ENCODE measurements at regions not wholly inside any gene's neighbourhood (a gene's known extent, or its start where the extent isn't known, plus 50 kb on each side); places are given as distances from the start of the nearest gene placed in this dataset.

GRCh38 chr12:88665071-88665470 is 84.8 kb upstream of the KITLG start:
- TF ChIP-seq CTCF (IDR thresholded peaks at IDR 0.05; ENCODE audit: low read depth, low read length, poor library complexity, severe bottlenecking) (no peak), EZH2phosphoT487 (IDR thresholded peaks at IDR 0.05; ENCODE audit: borderline replicate concordance, low read length) (no peak)

All from DOHH2 (cell line).